H1 (cell line): ENCODE measurements at regions not wholly inside any gene's neighbourhood (a gene's known extent, or its start where the extent isn't known, plus 50 kb on each side); places are given as distances from the start of the nearest gene placed in this dataset.

Source experiments
- ATF2 ChIP-seq: IDR thresholded peaks from 2 replicates; pipeline ENCODE4 v1.6.1; 2012; ENCODE audit warnings: low read length, inconsistent platforms
- CTCF ChIP-seq, 3 experiments: IDR thresholded peaks; 1 replicate in 2 of 3; 2 replicates in 1 of 3; pipeline versions ENCODE4 v1.5.1 to v1.6.1; 2011; ENCODE audit warnings: low read length in 3 of 3, mild to moderate bottlenecking in 3 of 3, inconsistent platforms in 2 of 3, low read depth in 1 of 3, moderate library complexity in 1 of 3; ENCODE audit not compliant: insufficient read depth in 1 of 3; ENCODE audit errors: control extremely low read depth in 1 of 3
- EGR1 ChIP-seq: IDR thresholded peaks from 2 replicates; pipeline ENCODE4 v1.6.1; 2011; ENCODE audit warnings: low read depth, low read length, borderline replicate concordance
- HDAC6 ChIP-seq: IDR thresholded peaks from one replicate; pipeline ENCODE4 v1.7.1; 2012; ENCODE audit warnings: low read depth, mild to moderate bottlenecking, inconsistent platforms, low read length, moderate library complexity
- JUN ChIP-seq: IDR thresholded peaks from 2 replicates; pipeline ENCODE4 v1.6.1; 2011; ENCODE audit warnings: low read depth, mild to moderate bottlenecking, improper control_type of control experiment, low read length
- MAFK ChIP-seq: IDR thresholded peaks from 2 replicates; pipeline ENCODE4 v1.6.1; 2012; ENCODE audit warnings: low read depth, mild to moderate bottlenecking, improper control_type of control experiment, low read length
- PHF8 ChIP-seq: fragments of 200-600 bp; sonication (generic); conservative IDR thresholded peaks from 2 replicates; pipeline ENCODE4 v1.7.1; 2012; ENCODE audit warnings: low read depth, mild to moderate bottlenecking, inconsistent platforms, low read length, moderate library complexity
- SIN3A ChIP-seq, 2 experiments: IDR thresholded peaks in 1 of 2; conservative IDR thresholded peaks in 1 of 2; 2 replicates each; pipeline ENCODE4 v1.6.1; 2011 to 2012; ENCODE audit warnings: low read length in 2 of 2, improper control_type of control experiment in 1 of 2, low read depth in 1 of 2, mild to moderate bottlenecking in 1 of 2
- SIX5 ChIP-seq: IDR thresholded peaks from 2 replicates; pipeline ENCODE4 v1.6.1; 2011; ENCODE audit warnings: mild to moderate bottlenecking, low read depth, low read length

GRCh38 chr22:47534804-47535410, 772.5 kb downstream of the TBC1D22A start:
- TF ChIP-seq MAFK = no peak
- no peak for TF ChIP-seq HDAC6
- TF ChIP-seq SIX5 = no peak
- TF ChIP-seq SIN3A (conservative IDR thresholded peaks at IDR 0.05 in 1 of 2, IDR thresholded peaks at IDR 0.05 in 1 of 2; ENCODE audit: low read depth in 1 of 2, low read length in 2 of 2) = no peak
- no peak for TF ChIP-seq ATF2
- no peak for TF ChIP-seq PHF8
- no peak for TF ChIP-seq JUN
- TF ChIP-seq CTCF (IDR thresholded peaks at IDR 0.05; ENCODE audit: control extremely low read depth in 1 of 3, insufficient read depth in 1 of 3, low read depth in 1 of 3, low read length in 3 of 3) = no peak
- TF ChIP-seq EGR1 = no peak
